ENCODE measurements at regions not wholly inside any gene's neighbourhood (a gene's known extent, or its start where the extent isn't known, plus 50 kb on each side); places are given as distances from the start of the nearest gene placed in this dataset.
"Not testable (repeated sequence)": the region's sequence is repeated elsewhere in the genome, so short reads cannot be mapped to it uniquely, and the experiment has no call there.

- H3K27ac Mint-ChIP-seq, result no peak overlapping the region
- DNase-seq (ENCODE audit: low spot score) (no peak), ATAC-seq (no peak)
- no peaks in the 10 kb centered on the region for H3K9me3 Mint-ChIP-seq
- peaks cover 6 to 12% of the 10 kb centered on the region in 2 donors for H3K4me1 Mint-ChIP-seq (ENCODE audit: low read depth in 2 of 2)
- no peaks in the 10 kb centered on the region for H3K36me3 Mint-ChIP-seq
- H3K4me3 Mint-ChIP-seq, result no peak overlapping the region
- H3K27me3 Mint-ChIP-seq, result peaks cover 8 to 14% of the 10 kb centered on the region in 2 donors
Measured at GRCh38 chr13:20334309-20334708, 102.2 kb upstream of the GJB6 start.

GRCh38 chr13:20332361-20333096, 100.4 kb upstream of the GJB6 start:
- peaks cover 11 to 19% of the 10 kb centered on the region in 2 donors for H3K27me3 Mint-ChIP-seq
- no peak overlapping the region for H3K4me3 Mint-ChIP-seq
- peaks cover 6% of the 10 kb centered on the region in 2 donors for H3K4me1 Mint-ChIP-seq (ENCODE audit: low read depth in 2 of 2)
- peaks cover 9% of the 10 kb centered on the region for H3K36me3 Mint-ChIP-seq
- no peak overlapping the region for H3K27ac Mint-ChIP-seq
- DNase-seq (ENCODE audit: low spot score) (no peak), ATAC-seq (no peak)
- peaks cover 6% of the 10 kb centered on the region for H3K9me3 Mint-ChIP-seq

- Mint-ChIP-seq H3K27me3 (peaks cover 10 to 17% of the 10 kb centered on the region in 2 donors), H3K27ac (no peak overlapping the region), H3K4me1 (ENCODE audit: low read depth in 2 of 2) (peaks cover 2% of the 10 kb centered on the region in 2 donors), H3K4me3 (no peak overlapping the region), H3K9me3 (peaks cover 6% of the 10 kb centered on the region), H3K36me3 (peaks cover 9% of the 10 kb centered on the region)
- DNase-seq (ENCODE audit: low spot score) (no peak), ATAC-seq (no peak)
Measured at GRCh38 chr13:20331949-20332348, 99.8 kb upstream of the GJB6 start.

- ATAC-seq (no peak), DNase-seq (ENCODE audit: low spot score) (no peak)
- Mint-ChIP-seq H3K4me3 (no peak overlapping the region), H3K36me3 (peaks cover 9% of the 10 kb centered on the region), H3K27me3 (peaks cover 8 to 13% of the 10 kb centered on the region in 2 donors), H3K4me1 (ENCODE audit: low read depth in 2 of 2) (no peaks in the 10 kb centered on the region), H3K27ac (no peak overlapping the region), H3K9me3 (peaks cover 6% of the 10 kb centered on the region)
Measured at GRCh38 chr13:20331419-20331818, 99.3 kb upstream of the GJB6 start.

- Mint-ChIP-seq H3K4me1 (ENCODE audit: low read depth in 2 of 2) (no peaks in the 10 kb centered on the region), H3K36me3 (peaks cover 9% of the 10 kb centered on the region), H3K4me3 (no peak overlapping the region), H3K9me3 (peaks cover 15% of the 10 kb centered on the region), H3K27me3 (peaks cover 13 to 15% of the 10 kb centered on the region in 2 donors), H3K27ac (no peak overlapping the region)
- ATAC-seq, result no peak
- no peak for DNase-seq (ENCODE audit: low spot score)
Measured at GRCh38 chr13:20326809-20327208, 94.7 kb upstream of the GJB6 start.

GRCh38 chr13:20326276-20326675, 94.2 kb upstream of the GJB6 start:
- H3K9me3 Mint-ChIP-seq, result peaks cover 15% of the 10 kb centered on the region
- no peak overlapping the region for H3K27ac Mint-ChIP-seq
- H3K4me3 Mint-ChIP-seq, result no peak overlapping the region
- ATAC-seq (no peak), DNase-seq (ENCODE audit: low spot score) (no peak)
- peaks cover 15 to 16% of the 10 kb centered on the region in 2 donors for H3K27me3 Mint-ChIP-seq
- H3K4me1 Mint-ChIP-seq (ENCODE audit: low read depth in 2 of 2), result no peaks in the 10 kb centered on the region
- peaks cover 9% of the 10 kb centered on the region for H3K36me3 Mint-ChIP-seq

GRCh38 chr13:20320885-20321284, 88.8 kb upstream of the GJB6 start:
- Mint-ChIP-seq H3K27ac (no peak overlapping the region), H3K4me1 (ENCODE audit: low read depth in 2 of 2) (no peaks in the 10 kb centered on the region), H3K9me3 (peaks cover 9% of the 10 kb centered on the region), H3K4me3 (no peak overlapping the region), H3K36me3 (no peaks in the 10 kb centered on the region), H3K27me3 (peaks cover 11 to 18% of the 10 kb centered on the region in 2 donors)
- DNase-seq (ENCODE audit: low spot score), result no peak
- ATAC-seq, result peak in 1 of 2 donors; percentile 36

GRCh38 chr13:20313896-20314295, 81.8 kb upstream of the GJB6 start:
- peaks cover 3 to 14% of the 10 kb centered on the region in 2 donors for H3K27me3 Mint-ChIP-seq
- no peak overlapping the region for H3K4me3 Mint-ChIP-seq
- H3K4me1 Mint-ChIP-seq (ENCODE audit: low read depth in 2 of 2), result no peaks in the 10 kb centered on the region

GRCh38 chr13:20312292-20312691, 80.2 kb upstream of the GJB6 start:
- Mint-ChIP-seq H3K36me3 (peaks cover 9% of the 10 kb centered on the region), H3K27me3 (peaks cover 10 to 24% of the 10 kb centered on the region in 2 donors), H3K9me3 (no peaks in the 10 kb centered on the region), H3K4me3 (no peak overlapping the region), H3K4me1 (ENCODE audit: low read depth in 2 of 2) (no peaks in the 10 kb centered on the region), H3K27ac (no peak overlapping the region)
- DNase-seq (ENCODE audit: low spot score) (no peak), ATAC-seq (no peak)

More at GRCh38 chr13:20313896-20314295, 81.8 kb upstream of the GJB6 start:
- no peaks in the 10 kb centered on the region for H3K9me3 Mint-ChIP-seq
- no peaks in the 10 kb centered on the region for H3K36me3 Mint-ChIP-seq
- DNase-seq (ENCODE audit: low spot score), result no peak
- peak in 1 of 2 donors; percentile 59 for ATAC-seq
- no peak overlapping the region for H3K27ac Mint-ChIP-seq

- no peak overlapping the region for H3K4me3 Mint-ChIP-seq
- H3K36me3 Mint-ChIP-seq, result peaks cover 9% of the 10 kb centered on the region
- H3K9me3 Mint-ChIP-seq, result no peaks in the 10 kb centered on the region
- H3K27me3 Mint-ChIP-seq, result peaks cover 12 to 28% of the 10 kb centered on the region in 2 donors
- ATAC-seq (no peak), DNase-seq (ENCODE audit: low spot score) (no peak)
- H3K4me1 Mint-ChIP-seq (ENCODE audit: low read depth in 2 of 2), result no peaks in the 10 kb centered on the region
- H3K27ac Mint-ChIP-seq, result no peak overlapping the region
Measured at GRCh38 chr13:20311596-20311995, 79.5 kb upstream of the GJB6 start.

- H3K4me3 Mint-ChIP-seq, result no peak overlapping the region
- H3K9me3 Mint-ChIP-seq, result no peaks in the 10 kb centered on the region
- peaks cover 17 to 32% of the 10 kb centered on the region in 2 donors for H3K27me3 Mint-ChIP-seq
- DNase-seq (ENCODE audit: low spot score) (no peak), ATAC-seq (no peak)
- no peak overlapping the region for H3K27ac Mint-ChIP-seq
- no peaks in the 10 kb centered on the region for H3K4me1 Mint-ChIP-seq (ENCODE audit: low read depth in 2 of 2)
- H3K36me3 Mint-ChIP-seq, result peaks cover 9% of the 10 kb centered on the region
Measured at GRCh38 chr13:20311022-20311421, 78.9 kb upstream of the GJB6 start.

GRCh38 chr13:20306039-20306438, 73.9 kb upstream of the GJB6 start:
- Mint-ChIP-seq H3K4me3 (no peak overlapping the region), H3K27me3 (peaks cover 42 to 51% of the 10 kb centered on the region in 2 donors), H3K36me3 (peaks cover 9% of the 10 kb centered on the region), H3K27ac (no peak overlapping the region), H3K4me1 (ENCODE audit: low read depth in 2 of 2) (peaks cover 0 to 3% of the 10 kb centered on the region in 2 donors), H3K9me3 (peaks cover 2% of the 10 kb centered on the region)
- ATAC-seq (no peak), DNase-seq (ENCODE audit: low spot score) (no peak)

- Mint-ChIP-seq H3K9me3 (peaks cover 2% of the 10 kb centered on the region), H3K4me1 (ENCODE audit: low read depth in 2 of 2) (peaks cover 0 to 3% of the 10 kb centered on the region in 2 donors), H3K27me3 (peaks cover 46 to 56% of the 10 kb centered on the region in 2 donors), H3K36me3 (peaks cover 9% of the 10 kb centered on the region), H3K4me3 (no peak overlapping the region), H3K27ac (no peak overlapping the region)
- DNase-seq (ENCODE audit: low spot score) (no peak), ATAC-seq (no peak)
Measured at GRCh38 chr13:20305587-20305986, 73.5 kb upstream of the GJB6 start.

GRCh38 chr13:20304061-20304460, 71.9 kb upstream of the GJB6 start:
- H3K4me3 Mint-ChIP-seq; DNase-seq (ENCODE audit: low spot score); ATAC-seq; H3K4me1 Mint-ChIP-seq (ENCODE audit: low read depth in 2 of 2); H3K36me3 Mint-ChIP-seq; H3K9me3 Mint-ChIP-seq; H3K27ac Mint-ChIP-seq: not testable (repeated sequence)
- peaks cover 56 to 61% of the 10 kb centered on the region in 2 donors for H3K27me3 Mint-ChIP-seq
